GM23338 (cell line): ENCODE measurements at regions not wholly inside any gene's neighbourhood (a gene's known extent, or its start where the extent isn't known, plus 50 kb on each side); places are given as distances from the start of the nearest gene placed in this dataset.

Experiments used
- ATAC-seq: fragments of 200-7000 bp; cut with Tn5 transposase; 3 replicates; pipeline ENCODE4 v1.9.1; 2020
- DNase-seq: peaks from one replicate; pipeline ENCODE4 v3.0.0-alpha.2; 2015; ENCODE audit warnings: low spot score
- H2AFZ ChIP-seq: fragments of 200-600 bp; sonication (generic); 2 replicates; pipeline ENCODE4 v1.8.0; 2016; ENCODE audit warnings: antibody characterized with exemption, mild to moderate bottlenecking, moderate library complexity
- H3F3A ChIP-seq: fragments of 200-600 bp; sonication (generic); replicated peaks from 2 replicates; pipeline ENCODE4 v1.8.0; 2017; ENCODE audit warnings: antibody characterized with exemption, mixed run types, low read depth
- H3K27ac ChIP-seq: fragments of 200-600 bp; sonication (generic); 2 replicates; pipeline ENCODE4 v1.6.1; 2016; ENCODE audit warnings: low read depth
- H3K27me3 ChIP-seq: fragments of 200-600 bp; sonication (generic); 2 replicates; pipeline ENCODE4 v1.8.0; 2016; ENCODE audit warnings: mild to moderate bottlenecking, mixed run types, moderate library complexity; ENCODE audit not compliant: insufficient read depth
- H3K36me3 ChIP-seq: fragments of 200-600 bp; sonication (generic); 2 replicates; pipeline ENCODE4 v1.8.0; 2016; ENCODE audit warnings: mild to moderate bottlenecking; ENCODE audit not compliant: insufficient read depth
- H3K4me1 ChIP-seq: fragments of 200-600 bp; sonication (generic); 2 replicates; pipeline ENCODE4 v1.8.0; 2016; ENCODE audit warnings: mild to moderate bottlenecking, moderate library complexity; ENCODE audit not compliant: insufficient read depth
- H3K4me2 ChIP-seq: fragments of 200-600 bp; sonication (generic); 2 replicates; pipeline ENCODE4 v1.7.1; 2017; ENCODE audit warnings: mixed run types
- H3K4me3 ChIP-seq: fragments of 200-600 bp; sonication (generic); 2 replicates; pipeline ENCODE4 v1.6.1; 2016; ENCODE audit warnings: mixed run types
- H3K79me2 ChIP-seq: fragments of 200-600 bp; sonication (generic); replicated peaks from 2 replicates; pipeline ENCODE4 v1.8.0; 2017; ENCODE audit warnings: mild to moderate bottlenecking; ENCODE audit not compliant: insufficient read depth
- H3K9me2 ChIP-seq: fragments of 200-600 bp; sonication (generic); 2 replicates; pipeline ENCODE4 v1.8.0; 2017; ENCODE audit not compliant: insufficient read depth
- H4K20me1 ChIP-seq: fragments of 200-600 bp; sonication (generic); replicated peaks from 2 replicates; pipeline ENCODE4 v1.8.0; 2017; ENCODE audit warnings: mild to moderate bottlenecking; ENCODE audit not compliant: insufficient read depth
- H3K27ac Mint-ChIP-seq: 2 replicates; pipeline ENCODE4 v1.8.0; 2020; ENCODE audit warnings: inconsistent platforms, mild to moderate bottlenecking, moderate library complexity, mixed read lengths
- H3K27me3 Mint-ChIP-seq: 3 replicates; pipeline ENCODE4 v1.8.0; 2022; ENCODE audit warnings: low read depth, mild to moderate bottlenecking, moderate library complexity, mixed read lengths, inconsistent platforms; ENCODE audit not compliant: insufficient read depth, poor library complexity
- H3K36me3 Mint-ChIP-seq: 3 replicates; pipeline ENCODE4 v1.8.0; 2021; ENCODE audit warnings: low read depth, mild to moderate bottlenecking, inconsistent platforms, moderate library complexity, mixed read lengths
- H3K4me1 Mint-ChIP-seq: 3 replicates; pipeline ENCODE4 v1.8.0; 2020; ENCODE audit warnings: mild to moderate bottlenecking, inconsistent platforms, mixed read lengths
- H3K4me3 Mint-ChIP-seq: 3 replicates; pipeline ENCODE4 v1.8.0; 2021; ENCODE audit warnings: moderate library complexity, mild to moderate bottlenecking, inconsistent platforms, mixed read lengths
- H3K9me3 Mint-ChIP-seq: 3 replicates; pipeline ENCODE4 v1.8.0; 2020; ENCODE audit warnings: moderate library complexity, mild to moderate bottlenecking, inconsistent platforms, mixed read lengths
- CTCF ChIP-seq, 2 experiments: fragments of 200-600 bp in 1 of 2; sonication (generic) in 1 of 2; conservative IDR thresholded peaks; 2 replicates each; pipeline versions ENCODE4 v1.5.1 to v1.6.1; 2016 to 2017; ENCODE audit warnings: antibody characterized with exemption in 2 of 2, low read depth in 2 of 2, mild to moderate bottlenecking in 2 of 2, moderate library complexity in 1 of 2
- ETS1 ChIP-seq: IDR thresholded peaks from 2 replicates; pipeline ENCODE4 v1.6.1; 2016; ENCODE audit warnings: antibody characterized with exemption
- EZH2 ChIP-seq: fragments of 200-600 bp; sonication (generic); IDR thresholded peaks from one replicate; pipeline ENCODE4 v1.8.0; 2017; ENCODE audit warnings: antibody characterized with exemption, mild to moderate bottlenecking, low read depth; ENCODE audit not compliant: unreplicated experiment
- EZH2phosphoT487 ChIP-seq: fragments of 200-600 bp; sonication (generic); IDR thresholded peaks from one replicate; pipeline ENCODE4 v1.8.1; 2018; ENCODE audit warnings: antibody characterized with exemption; ENCODE audit not compliant: unreplicated experiment
- REST ChIP-seq: IDR thresholded peaks from one replicate; pipeline ENCODE4 v1.6.1; 2018; ENCODE audit warnings: antibody characterized with exemption; ENCODE audit not compliant: unreplicated experiment
- ZNF114 ChIP-seq: fragments of 250-450 bp; sonication (Bioruptor Pico); IDR thresholded peaks from 2 replicates; pipeline ENCODE4 v1.5.0; 2020; ENCODE audit warnings: mild to moderate bottlenecking, moderate library complexity
- ZNF462 ChIP-seq: fragments of 250-450 bp; sonication (Bioruptor Pico); IDR thresholded peaks from 2 replicates; pipeline ENCODE4 v1.5.0; 2020; ENCODE audit warnings: mild to moderate bottlenecking, moderate library complexity

GRCh38 chr2:173803449-173803848, 161.7 kb downstream of the SP3 start (continued):
- TF ChIP-seq EZH2phosphoT487, result no peak
- no peak for TF ChIP-seq EZH2
- TF ChIP-seq ZNF114, result no peak
- TF ChIP-seq ETS1, result no peak
- TF ChIP-seq CTCF (conservative IDR thresholded peaks at IDR 0.05; ENCODE audit: low read depth in 2 of 2), result no peak

- no peak overlapping the region for H3K27ac Mint-ChIP-seq
- H3K4me1 Mint-ChIP-seq, result peaks cover 3% of the 10 kb centered on the region; the same call in 1 of the 3 replicates
- H3K36me3 ChIP-seq, result no peaks in the 10 kb centered on the region
- no peak overlapping the region for H3K4me3 Mint-ChIP-seq
- H3K27ac ChIP-seq, result no peak overlapping the region
- no peak overlapping the region for H3K4me3 ChIP-seq
- no peaks in the 10 kb centered on the region for H3K79me2 ChIP-seq
- no peaks in the 10 kb centered on the region for H3F3A ChIP-seq
- H3K4me1 ChIP-seq, result no peaks in the 10 kb centered on the region
- no peaks in the 10 kb centered on the region for H3K27me3 Mint-ChIP-seq
- DNase-seq (no peak), ATAC-seq (no peak)
- H3K36me3 Mint-ChIP-seq, result peaks cover 3% of the 10 kb centered on the region; the same call in 1 of the 3 replicates
- no peak overlapping the region for H2AFZ ChIP-seq
- H3K27me3 ChIP-seq, result no peaks in the 10 kb centered on the region
- no peaks in the 10 kb centered on the region for H4K20me1 ChIP-seq
- H3K9me3 Mint-ChIP-seq, result peaks cover 9% of the 10 kb centered on the region; the same call in 2 of the 3 replicates
- H3K4me2 ChIP-seq, result no peak overlapping the region
- TF ChIP-seq EZH2 (no peak), REST (no peak)
- H3K9me2 ChIP-seq, result peaks cover 12% of the 10 kb centered on the region
These were observed 158.4 kb downstream of the SP3 start for GRCh38 chr2:173806761-173807160.

GRCh38 chr2:173808718-173809117, 156.5 kb downstream of the SP3 start:
- DNase-seq (no peak), ATAC-seq (no peak)
- Mint-ChIP-seq H3K4me1 (peaks cover 3% of the 10 kb centered on the region; the same call in 1 of the 3 replicates), H3K9me3 (peaks cover 9% of the 10 kb centered on the region; the same call in 2 of the 3 replicates), H3K4me3 (no peak overlapping the region), H3K27ac (no peak overlapping the region), H3K27me3 (no peaks in the 10 kb centered on the region), H3K36me3 (peaks cover 3% of the 10 kb centered on the region; the same call in 1 of the 3 replicates)
- H3K4me3 ChIP-seq, result no peak overlapping the region
- H3K27ac ChIP-seq, result no peak overlapping the region
- H3K36me3 ChIP-seq, result no peaks in the 10 kb centered on the region
- H3K9me2 ChIP-seq, result peaks cover 12% of the 10 kb centered on the region
- H3K79me2 ChIP-seq, result no peaks in the 10 kb centered on the region
- H4K20me1 ChIP-seq, result no peaks in the 10 kb centered on the region
- no peaks in the 10 kb centered on the region for H3F3A ChIP-seq
- no peak overlapping the region for H3K4me2 ChIP-seq
- no peaks in the 10 kb centered on the region for H3K4me1 ChIP-seq
- H2AFZ ChIP-seq, result no peak overlapping the region
- H3K27me3 ChIP-seq, result no peaks in the 10 kb centered on the region
- TF ChIP-seq ZNF114, result no peak
- no peak for TF ChIP-seq ZNF462 (CRISPR knock-in tag)
